PC-9 (cell line): ENCODE measurements at regions not wholly inside any gene's neighbourhood (a gene's known extent, or its start where the extent isn't known, plus 50 kb on each side); places are given as distances from the start of the nearest gene placed in this dataset.

Experiments
- BruUV-seq: library from RNA; stranded (reverse); fragments of 400-500 nt; replicated peaks from 2 replicates; lab custom pipeline; 2021; lab: Mats Ljungman, UMichigan
- CTCF ChIA-PET: fragments of 300-600 bp; sonication (Branson Sonifier 250); formaldehyde crosslinking; loops from one replicate; lab custom pipeline; 2022; ENCODE audit warnings: antibody characterized with exemption; lab: Charles Lee
- POLR2A ChIA-PET: fragments of 300-600 bp; sonication (Branson Sonifier 250); formaldehyde crosslinking; loops from one replicate; lab custom pipeline; 2022; ENCODE audit warnings: antibody characterized with exemption; ENCODE audit not compliant: unreplicated experiment; lab: Charles Lee
- DNase-seq, 2 experiments: peaks; one replicate each; pipeline versions ENCODE4 v3.0.0 to v3.0.0-alpha.2; 2015 to 2022; ENCODE audit warnings: mixed read lengths in 1 of 2
- H2AFZ ChIP-seq: fragments of 200-600 bp; sonication (generic); 2 replicates; pipeline ENCODE4 v1.8.1; 2017; ENCODE audit warnings: antibody characterized with exemption
- H3F3A ChIP-seq: fragments of 200-600 bp; sonication (generic); 2 replicates; pipeline ENCODE4 v1.8.1; 2017; ENCODE audit warnings: antibody characterized with exemption, mild to moderate bottlenecking, low read depth; ENCODE audit not compliant: insufficient read depth
- H3K27ac ChIP-seq: fragments of 200-600 bp; sonication (generic); 2 replicates; pipeline ENCODE4 v1.6.1; 2016; ENCODE audit warnings: mixed run types
- H3K27me3 ChIP-seq: fragments of 200-600 bp; sonication (generic); 2 replicates; pipeline ENCODE4 v1.6.1; 2016; ENCODE audit warnings: low read depth, mixed run types; ENCODE audit not compliant: insufficient read depth
- H3K36me3 ChIP-seq: fragments of 200-600 bp; sonication (generic); 2 replicates; pipeline ENCODE4 v1.6.1; 2016; ENCODE audit warnings: low read depth, mixed run types
- H3K4me1 ChIP-seq: fragments of 200-600 bp; sonication (generic); replicated peaks from 2 replicates; pipeline ENCODE4 v1.6.1; 2016; ENCODE audit warnings: mixed run types; ENCODE audit not compliant: insufficient read depth
- H3K4me2 ChIP-seq: fragments of 200-600 bp; sonication (generic); 2 replicates; pipeline ENCODE4 v1.6.1; 2017; ENCODE audit warnings: mixed run types
- H3K4me3 ChIP-seq: fragments of 200-600 bp; sonication (generic); 2 replicates; pipeline ENCODE4 v1.6.1; 2016; ENCODE audit warnings: mixed run types
- H3K79me2 ChIP-seq: fragments of 200-600 bp; sonication (generic); 2 replicates; pipeline ENCODE4 v1.6.1; 2017; ENCODE audit warnings: low read depth, mixed run types
- H3K9me2 ChIP-seq: fragments of 200-600 bp; sonication (generic); 2 replicates; pipeline ENCODE4 v1.8.1; 2017; ENCODE audit warnings: mild to moderate bottlenecking; ENCODE audit not compliant: insufficient read depth
- H3K9me3 ChIP-seq: fragments of 200-600 bp; sonication (generic); 2 replicates; pipeline ENCODE4 v1.8.1; 2016; ENCODE audit warnings: low read depth; ENCODE audit not compliant: insufficient read depth
- H4K20me1 ChIP-seq: fragments of 200-600 bp; sonication (generic); 2 replicates; pipeline ENCODE4 v1.8.1; 2017; ENCODE audit not compliant: insufficient read depth
- CTCF ChIP-seq: fragments of 200-600 bp; sonication (generic); conservative IDR thresholded peaks from 2 replicates; pipeline ENCODE4 v1.6.1; 2017; ENCODE audit warnings: mixed run types, antibody characterized with exemption, mild to moderate bottlenecking, moderate library complexity
- EZH2 ChIP-seq: fragments of 200-600 bp; sonication (generic); IDR thresholded peaks from 2 replicates; pipeline ENCODE4 v1.8.0; 2017; ENCODE audit warnings: antibody characterized with exemption, low read depth
- intact Hi-C: fragments of 100-400 bp; cut with micrococcal nuclease; formaldehyde crosslinking; loops from one replicate; pipeline ENCODE4 v1.10.0; 2022; ENCODE audit not compliant: unreplicated experiment

GRCh38 chr5:109563739-109564138 lies 126.0 kb upstream of the MAN2A1 start:
- no TSS peak for BruUV-seq
- intact Hi-C loops: no loop called here

GRCh38 chr5:109563189-109563588 lies 126.5 kb upstream of the MAN2A1 start:
- intact Hi-C loops: no loop called here
- DNase-seq: no peak
- no peaks in the 10 kb centered on the region for H3K4me1 ChIP-seq
- no peaks in the 10 kb centered on the region for H3K9me3 ChIP-seq
- H4K20me1 ChIP-seq: no peaks in the 10 kb centered on the region
- H3K4me3 ChIP-seq: no peak overlapping the region
- no peaks in the 10 kb centered on the region for H3K36me3 ChIP-seq
- H2AFZ ChIP-seq: no peak overlapping the region
- no TSS peak for BruUV-seq
- no peak overlapping the region for H3K4me2 ChIP-seq
- H3K79me2 ChIP-seq: no peaks in the 10 kb centered on the region
- no peaks in the 10 kb centered on the region for H3K27me3 ChIP-seq
- ChIA-PET CTCF (no interaction called here), POLR2A (no interaction called here)
- TF ChIP-seq CTCF (no peak), EZH2 (no peak)
- no peaks in the 10 kb centered on the region for H3F3A ChIP-seq
- H3K9me2 ChIP-seq: no peaks in the 10 kb centered on the region
- H3K27ac ChIP-seq: no peak overlapping the region

More at GRCh38 chr5:109563739-109564138, 126.0 kb upstream of the MAN2A1 start:
- Histone ChIP-seq H3K27me3 (no peaks in the 10 kb centered on the region), H3K27ac (no peak overlapping the region), H3K4me3 (no peak overlapping the region), H3K4me1 (no peaks in the 10 kb centered on the region), H3K36me3 (no peaks in the 10 kb centered on the region), H2AFZ (no peak overlapping the region), H3K79me2 (no peaks in the 10 kb centered on the region), H3K9me3 (no peaks in the 10 kb centered on the region), H4K20me1 (no peaks in the 10 kb centered on the region), H3F3A (no peaks in the 10 kb centered on the region), H3K4me2 (no peak overlapping the region), H3K9me2 (no peaks in the 10 kb centered on the region)
- ChIA-PET POLR2A (no interaction called here), CTCF (no interaction called here)
- no peak for TF ChIP-seq CTCF
- TF ChIP-seq EZH2: no peak
- DNase-seq: no peak

- Histone ChIP-seq H3K36me3 (no peaks in the 10 kb centered on the region), H3K79me2 (no peaks in the 10 kb centered on the region), H3K9me2 (no peaks in the 10 kb centered on the region), H3K4me3 (no peak overlapping the region), H3K4me2 (no peak overlapping the region), H3K27ac (no peak overlapping the region), H3K9me3 (no peaks in the 10 kb centered on the region), H3K4me1 (no peaks in the 10 kb centered on the region), H3K27me3 (no peaks in the 10 kb centered on the region), H4K20me1 (no peaks in the 10 kb centered on the region), H2AFZ (no peak overlapping the region), H3F3A (no peaks in the 10 kb centered on the region)
- TF ChIP-seq CTCF (no peak), EZH2 (no peak)
- no peak for DNase-seq
- no TSS peak for BruUV-seq
- intact Hi-C loops: no loop called here
- ChIA-PET CTCF (no interaction called here), POLR2A (no interaction called here)
These were observed 127.3 kb upstream of the MAN2A1 start for GRCh38 chr5:109562441-109562840.
